Neural cell (in vitro differentiated cells): ENCODE measurements at regions not wholly inside any gene's neighbourhood (a gene's known extent, or its start where the extent isn't known, plus 50 kb on each side); places are given as distances from the start of the nearest gene placed in this dataset.

ENCODE experiments used
- CTCF ChIP-seq: fragments of 450-650 bp; IDR thresholded peaks from 2 replicates; pipeline ENCODE4 v1.5.1; 2014; ENCODE audit warnings: antibody characterized with exemption, mild to moderate bottlenecking, moderate library complexity; ENCODE audit not compliant: poor library complexity, severe bottlenecking
- EP300 ChIP-seq: fragments of 450-650 bp; conservative IDR thresholded peaks from 2 replicates; pipeline ENCODE4 v1.6.1; 2014; ENCODE audit warnings: antibody characterized with exemption, mild to moderate bottlenecking, moderate library complexity; ENCODE audit not compliant: poor library complexity, severe bottlenecking
- EZH2 ChIP-seq: fragments of 200-600, 300-800 bp; shearing (Covaris generic), sonication (generic); IDR thresholded peaks from 2 replicates; pipeline ENCODE4 v1.6.1; 2014; ENCODE audit warnings: antibody characterized with exemption, low read length, borderline replicate concordance, mild to moderate bottlenecking; ENCODE audit not compliant: insufficient read depth, poor library complexity, severe bottlenecking
- MXI1 ChIP-seq: fragments of 450-650 bp; conservative IDR thresholded peaks from 2 replicates; pipeline ENCODE4 v1.6.1; 2014; ENCODE audit warnings: antibody characterized with exemption, mild to moderate bottlenecking; ENCODE audit not compliant: poor library complexity, severe bottlenecking
- POLR2AphosphoS5 ChIP-seq: IDR thresholded peaks from 2 replicates; pipeline ENCODE4 v1.6.1; 2012
- RAD21 ChIP-seq: fragments of 450-650 bp; conservative IDR thresholded peaks from 2 replicates; pipeline ENCODE4 v1.6.1; 2014; ENCODE audit warnings: antibody characterized with exemption, mild to moderate bottlenecking, moderate library complexity
- TAF1 ChIP-seq: IDR thresholded peaks from 2 replicates; pipeline ENCODE4 v1.6.1; 2012; ENCODE audit warnings: low read depth

GRCh38 chr5:27489701-27490100, 451.3 kb upstream of the CDH9 start:
- TF ChIP-seq CTCF (no peak), EP300 (peak; percentile 20), EZH2 (no peak), RAD21 (no peak), POLR2AphosphoS5 (no peak), MXI1 (no peak), TAF1 (no peak)
